Hepatocyte (in vitro differentiated cells): ENCODE measurements at regions not wholly inside any gene's neighbourhood (a gene's known extent, or its start where the extent isn't known, plus 50 kb on each side); places are given as distances from the start of the nearest gene placed in this dataset.

Experiments used
- CTCF ChIP-seq: fragments of 200-600 bp; sonication (generic); IDR thresholded peaks from 2 replicates; pipeline ENCODE4 v1.5.1; 2016; ENCODE audit warnings: antibody characterized with exemption, mild to moderate bottlenecking; ENCODE audit not compliant: poor library complexity
- EZH2 ChIP-seq: fragments of 200-600 bp; sonication (generic); IDR thresholded peaks from 2 replicates; pipeline ENCODE4 v1.6.1; 2016; ENCODE audit warnings: antibody characterized with exemption, mild to moderate bottlenecking, borderline replicate concordance

DNA sequence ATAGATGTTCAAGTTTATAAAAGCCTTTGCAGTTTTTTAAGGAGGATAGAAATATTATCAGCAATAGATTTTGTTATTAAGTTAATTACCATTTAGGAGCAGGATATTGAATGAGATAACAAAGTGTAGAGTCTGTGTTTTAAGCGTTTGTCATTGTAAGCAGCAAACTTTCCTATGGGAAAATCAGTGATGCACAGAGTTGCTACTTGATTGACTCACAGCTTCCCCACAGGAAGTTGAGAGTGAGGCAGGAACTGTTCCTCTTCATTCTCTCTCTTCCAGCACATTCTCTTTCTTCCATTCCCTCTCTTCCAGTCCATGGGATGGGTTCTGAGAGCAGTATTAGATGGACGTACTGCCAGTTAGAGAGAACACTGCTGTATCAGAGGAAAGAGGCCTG lies 867.7 kb upstream of the AGA start:
- TF ChIP-seq CTCF (no peak), EZH2 (no peak)
